GM21528 (cell line): ENCODE measurements at regions not wholly inside any gene's neighbourhood (a gene's known extent, or its start where the extent isn't known, plus 50 kb on each side); places are given as distances from the start of the nearest gene placed in this dataset.

Source experiments
- ATAC-seq: cut with Tn5 transposase; IDR thresholded peaks from one replicate; pipeline ENCODE4 v1.9.1; 2021; ENCODE audit warnings: mild to moderate bottlenecking, moderate library complexity; ENCODE audit not compliant: unreplicated experiment, low FRiP score

DNA sequence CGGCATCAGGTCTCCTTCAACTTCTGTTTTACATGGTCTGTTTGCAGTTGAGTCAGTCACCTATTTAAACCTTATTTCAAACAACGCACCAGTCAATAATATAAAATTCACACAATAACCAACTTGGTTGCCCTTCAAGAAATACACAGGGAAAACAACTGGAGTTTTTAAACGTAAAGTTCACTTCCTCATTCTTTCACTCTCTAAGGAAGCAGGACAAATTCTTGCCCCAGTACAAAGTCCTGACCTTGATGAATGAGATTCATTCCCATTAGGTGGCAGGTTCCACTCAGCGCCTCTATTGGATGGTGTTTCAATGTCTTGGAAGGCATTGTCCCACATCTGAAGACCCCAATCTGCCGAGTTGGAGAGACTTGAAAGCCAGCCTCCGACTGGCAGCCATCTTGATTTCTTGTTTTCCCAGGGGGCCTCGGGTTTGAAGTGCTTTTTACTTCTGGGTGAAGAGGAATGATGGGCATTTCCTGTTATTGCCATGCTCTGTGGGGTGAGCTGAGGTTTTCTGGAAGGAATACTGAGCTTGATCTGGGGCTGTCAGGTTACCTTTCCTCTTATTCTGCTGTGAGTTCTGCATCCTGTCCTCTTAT, 105.0 kb downstream of the ACER2 start:
- no peak for ATAC-seq

DNA sequence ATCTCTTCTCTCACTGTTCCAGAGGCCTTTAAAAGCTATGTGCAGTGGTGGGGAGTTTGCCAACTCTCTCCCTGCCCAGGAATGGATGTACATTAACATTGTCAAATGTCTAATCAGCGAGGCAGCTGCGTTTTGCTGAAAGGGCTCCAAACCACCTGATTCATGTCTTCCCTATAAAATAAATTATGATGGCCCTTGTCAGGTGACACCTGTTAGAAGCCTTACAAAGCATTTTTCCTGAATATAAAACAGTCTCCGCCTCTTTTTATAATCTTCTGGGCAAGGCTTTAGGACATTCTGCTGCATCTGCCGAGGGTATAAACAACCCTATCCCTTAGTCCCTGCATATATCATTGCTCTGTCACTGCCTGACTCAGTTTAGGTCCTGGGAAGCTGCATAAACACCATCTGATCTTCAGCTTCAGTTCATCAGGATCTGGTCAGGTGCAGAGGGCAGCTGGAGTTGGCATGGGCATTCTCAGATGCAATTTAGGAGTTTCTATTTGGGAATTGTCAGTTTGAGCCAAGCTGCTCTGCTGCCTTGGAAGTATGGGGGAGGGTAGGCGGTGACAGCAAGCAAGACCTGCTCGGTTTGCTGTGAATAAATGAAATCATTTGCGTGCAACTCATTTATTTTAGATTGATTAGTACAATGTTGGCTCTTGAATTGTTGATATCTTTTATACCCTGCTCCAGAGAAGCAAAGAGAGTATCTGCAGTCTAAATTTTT, 103.5 kb downstream of the ACER2 start:
- ATAC-seq: no peak

DNA sequence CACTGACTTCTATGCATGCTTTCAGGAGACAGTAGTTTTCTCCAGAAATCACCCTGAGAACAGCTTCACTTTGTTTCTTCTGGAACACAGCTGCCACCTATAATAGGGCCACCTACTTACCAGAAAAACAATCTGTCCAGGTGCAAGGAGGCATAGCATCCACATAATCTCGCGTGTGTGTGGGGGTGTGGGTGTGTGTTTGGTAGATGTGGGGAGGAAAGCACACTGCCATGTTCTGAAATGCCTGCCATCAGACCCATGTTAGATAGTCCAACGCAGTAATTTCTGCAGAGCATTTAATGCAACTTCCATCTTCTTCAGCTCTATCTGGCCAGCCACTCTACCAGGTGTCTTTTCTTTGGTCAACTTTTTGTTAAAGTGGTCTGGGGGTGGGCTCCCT, 102.9 kb downstream of the ACER2 start:
- no peak for ATAC-seq

DNA sequence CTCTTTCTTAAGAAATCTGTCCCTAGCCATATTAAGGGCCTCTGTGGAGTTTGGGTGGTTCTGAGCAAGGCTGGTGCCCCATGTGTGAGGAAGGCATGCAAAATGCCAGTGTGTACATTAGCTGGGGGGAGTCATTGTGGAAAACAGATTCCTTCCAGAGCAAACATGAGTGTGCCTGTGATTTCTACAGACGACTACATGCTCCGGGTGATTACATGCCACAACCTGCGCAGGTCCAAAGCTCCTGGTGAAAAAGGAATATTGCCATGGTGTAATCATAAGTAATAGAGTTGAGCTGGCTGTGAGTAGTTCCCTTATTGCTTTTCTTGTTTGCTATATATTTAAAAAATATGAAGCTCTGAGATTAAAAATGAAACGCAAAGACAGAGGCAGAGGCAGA, 102.1 kb downstream of the ACER2 start:
- ATAC-seq: no peak
